ENCODE measurements at regions not wholly inside any gene's neighbourhood (a gene's known extent, or its start where the extent isn't known, plus 50 kb on each side); places are given as distances from the start of the nearest gene placed in this dataset.

GRCh38 chr15:72873379-72874233 is 90.0 kb upstream of the ADPGK start:
- Mint-ChIP-seq H3K9me3 (peaks cover 0 to 4% (median 0%) of the 10 kb centered on the region in 3 donors), H3K4me1 (no peaks in the 10 kb centered on the region), H3K4me3 (no peak overlapping the region), H3K36me3 (no peaks in the 10 kb centered on the region), H3K27me3 (peaks cover 4 to 26% of the 10 kb centered on the region in 2 donors), H3K27ac (no peak overlapping the region)
- Histone ChIP-seq H3K4me1 (ENCODE audit: control insufficient read depth in 1 of 2, extremely low read depth in 1 of 2, insufficient read depth in 2 of 2, low read length in 2 of 2) (no peaks in the 10 kb centered on the region), H3K36me3 (ENCODE audit: control insufficient read depth in 2 of 2, extremely low read depth in 1 of 2, insufficient read depth in 1 of 2, low read length in 1 of 2) (no peaks in the 10 kb centered on the region), H3K9me3 (no peaks in the 10 kb centered on the region), H3K4me3 (ENCODE audit: control insufficient read depth in 1 of 2, extremely low read depth in 1 of 2, low read length in 1 of 2) (no peak overlapping the region), H3K27ac (ENCODE audit: low read length) (no peak overlapping the region), H3K27me3 (replicated peaks in 1 of 2; ENCODE audit: control insufficient read depth in 2 of 2, extremely low read depth in 1 of 2, insufficient read depth in 2 of 2, low read length in 1 of 2) (peaks cover 0 to 12% of the 10 kb centered on the region in 2 experiments)
- ATAC-seq (replicated peaks in 1 of 4), result no peak
- WGBS (ENCODE audit: insufficient coverage), result 76% methylated on average over 3 of the region's 12 CpGs
- no peak for DNase-seq
- ChIA-PET POLR2A (no interaction called here), CTCF (interaction anchor here in 1 of 2 donors (0.6 kb wide), 1 partner anchor 261 kb away, joined by 3 read pairs; no protein-coding TSS in a partner anchor)

GRCh38 chr15:72872066-72872845 is 88.7 kb upstream of the ADPGK start:
- Mint-ChIP-seq H3K4me1 (no peaks in the 10 kb centered on the region), H3K27me3 (peaks cover 4 to 26% of the 10 kb centered on the region in 2 donors), H3K27ac (no peak overlapping the region), H3K4me3 (no peak overlapping the region), H3K9me3 (peaks cover 0 to 4% (median 0%) of the 10 kb centered on the region in 3 donors), H3K36me3 (no peaks in the 10 kb centered on the region)
- Histone ChIP-seq H3K4me1 (ENCODE audit: control insufficient read depth in 1 of 2, extremely low read depth in 1 of 2, insufficient read depth in 2 of 2, low read length in 2 of 2) (no peaks in the 10 kb centered on the region), H3K36me3 (ENCODE audit: control insufficient read depth in 2 of 2, extremely low read depth in 1 of 2, insufficient read depth in 1 of 2, low read length in 1 of 2) (no peaks in the 10 kb centered on the region), H3K9me3 (no peaks in the 10 kb centered on the region), H3K27me3 (replicated peaks in 1 of 2; ENCODE audit: control insufficient read depth in 2 of 2, extremely low read depth in 1 of 2, insufficient read depth in 2 of 2, low read length in 1 of 2) (peaks cover 0 to 12% of the 10 kb centered on the region in 2 experiments), H3K27ac (ENCODE audit: low read length) (no peak overlapping the region), H3K4me3 (ENCODE audit: control insufficient read depth in 1 of 2, extremely low read depth in 1 of 2, low read length in 1 of 2) (no peak overlapping the region)
- no peak for DNase-seq
- 62% methylated on average over 5 of the region's 10 CpGs for WGBS (ENCODE audit: insufficient coverage)
- no peak for ATAC-seq (replicated peaks in 1 of 4)
- CTCF ChIA-PET, result no interaction called here
- POLR2A ChIA-PET, result no interaction called here

- CTCF ChIA-PET, result no interaction called here
- ATAC-seq (replicated peaks in 1 of 4), result no peak
- H3K4me3 Mint-ChIP-seq, result no peak overlapping the region
- no peaks in the 10 kb centered on the region for H3K36me3 ChIP-seq (ENCODE audit: control insufficient read depth in 2 of 2, extremely low read depth in 1 of 2, insufficient read depth in 1 of 2, low read length in 1 of 2)
- 100% methylated on average over 2 of the region's 5 CpGs for WGBS (ENCODE audit: insufficient coverage)
- H3K27ac Mint-ChIP-seq, result no peak overlapping the region
- POLR2A ChIA-PET, result no interaction called here
- no peak overlapping the region for H3K4me3 ChIP-seq (ENCODE audit: control insufficient read depth in 1 of 2, extremely low read depth in 1 of 2, low read length in 1 of 2)
- no peak for DNase-seq
- H3K27me3 ChIP-seq (replicated peaks in 1 of 2; ENCODE audit: control insufficient read depth in 2 of 2, extremely low read depth in 1 of 2, insufficient read depth in 2 of 2, low read length in 1 of 2), result peaks cover 0 to 18% of the 10 kb centered on the region in 2 experiments
- peaks cover 8 to 36% of the 10 kb centered on the region in 2 donors for H3K27me3 Mint-ChIP-seq
- no peaks in the 10 kb centered on the region for H3K4me1 Mint-ChIP-seq
- no peak overlapping the region for H3K27ac ChIP-seq (ENCODE audit: low read length)
- no peaks in the 10 kb centered on the region for H3K9me3 Mint-ChIP-seq
- no peaks in the 10 kb centered on the region for H3K4me1 ChIP-seq (ENCODE audit: control insufficient read depth in 1 of 2, extremely low read depth in 1 of 2, insufficient read depth in 2 of 2, low read length in 2 of 2)
- no peaks in the 10 kb centered on the region for H3K36me3 Mint-ChIP-seq
- H3K9me3 ChIP-seq, result no peaks in the 10 kb centered on the region
Measured at GRCh38 chr15:72866866-72867616, 83.5 kb upstream of the ADPGK start.

- H3K9me3 ChIP-seq, result no peaks in the 10 kb centered on the region
- H3K27me3 ChIP-seq (replicated peaks in 1 of 2; ENCODE audit: control insufficient read depth in 2 of 2, extremely low read depth in 1 of 2, insufficient read depth in 2 of 2, low read length in 1 of 2), result peaks cover 0 to 14% of the 10 kb centered on the region in 2 experiments
- DNase-seq, result no peak
- H3K9me3 Mint-ChIP-seq, result no peaks in the 10 kb centered on the region
- no peak overlapping the region for H3K27ac Mint-ChIP-seq
- H3K27ac ChIP-seq (ENCODE audit: low read length), result no peak overlapping the region
- no peak for ATAC-seq (replicated peaks in 1 of 4)
- peaks cover 4 to 34% of the 10 kb centered on the region in 2 donors for H3K27me3 Mint-ChIP-seq
- no peaks in the 10 kb centered on the region for H3K36me3 Mint-ChIP-seq
- H3K4me3 Mint-ChIP-seq, result no peak overlapping the region
- CTCF ChIA-PET, result no interaction called here
- no peaks in the 10 kb centered on the region for H3K4me1 Mint-ChIP-seq
- H3K36me3 ChIP-seq (ENCODE audit: control insufficient read depth in 2 of 2, extremely low read depth in 1 of 2, insufficient read depth in 1 of 2, low read length in 1 of 2), result no peaks in the 10 kb centered on the region
- no peak overlapping the region for H3K4me3 ChIP-seq (ENCODE audit: control insufficient read depth in 1 of 2, extremely low read depth in 1 of 2, low read length in 1 of 2)
- no peaks in the 10 kb centered on the region for H3K4me1 ChIP-seq (ENCODE audit: control insufficient read depth in 1 of 2, extremely low read depth in 1 of 2, insufficient read depth in 2 of 2, low read length in 2 of 2)
- POLR2A ChIA-PET, result no interaction called here
Measured at GRCh38 chr15:72866182-72866581, 82.6 kb upstream of the ADPGK start.

- no peaks in the 10 kb centered on the region for H3K4me1 ChIP-seq (ENCODE audit: control insufficient read depth in 1 of 2, extremely low read depth in 1 of 2, insufficient read depth in 2 of 2, low read length in 2 of 2)
- H3K27me3 ChIP-seq (replicated peaks in 1 of 2; ENCODE audit: control insufficient read depth in 2 of 2, extremely low read depth in 1 of 2, insufficient read depth in 2 of 2, low read length in 1 of 2), result peaks cover 0 to 17% of the 10 kb centered on the region in 2 experiments
- DNase-seq (no peak), ATAC-seq (replicated peaks in 1 of 4) (no peak)
- no peaks in the 10 kb centered on the region for H3K36me3 ChIP-seq (ENCODE audit: control insufficient read depth in 2 of 2, extremely low read depth in 1 of 2, insufficient read depth in 1 of 2, low read length in 1 of 2)
- H3K4me3 ChIP-seq (ENCODE audit: control insufficient read depth in 1 of 2, extremely low read depth in 1 of 2, low read length in 1 of 2), result no peak overlapping the region
- Mint-ChIP-seq H3K4me3 (no peak overlapping the region), H3K36me3 (no peaks in the 10 kb centered on the region), H3K27me3 (peaks cover 8 to 29% of the 10 kb centered on the region in 2 donors), H3K27ac (no peak overlapping the region), H3K9me3 (no peaks in the 10 kb centered on the region), H3K4me1 (no peaks in the 10 kb centered on the region)
- no peaks in the 10 kb centered on the region for H3K9me3 ChIP-seq
- 93% methylated on average over 4 of the region's 5 CpGs for WGBS (ENCODE audit: insufficient coverage)
- H3K27ac ChIP-seq (ENCODE audit: low read length), result no peak overlapping the region
- CTCF ChIA-PET, result no interaction called here
- POLR2A ChIA-PET, result no interaction called here
Measured at GRCh38 chr15:72865486-72865885, 81.9 kb upstream of the ADPGK start.

- ATAC-seq (replicated peaks in 1 of 4) (no peak), DNase-seq (no peak)
- H3K4me1 ChIP-seq (ENCODE audit: control insufficient read depth in 1 of 2, extremely low read depth in 1 of 2, insufficient read depth in 2 of 2, low read length in 2 of 2), result no peaks in the 10 kb centered on the region
- ChIA-PET POLR2A (no interaction called here), CTCF (no interaction called here)
- Mint-ChIP-seq H3K27me3 (peaks cover 8 to 27% of the 10 kb centered on the region in 2 donors), H3K4me3 (no peak overlapping the region), H3K27ac (no peak overlapping the region), H3K9me3 (no peaks in the 10 kb centered on the region), H3K36me3 (no peaks in the 10 kb centered on the region), H3K4me1 (no peaks in the 10 kb centered on the region)
- no CpG with 5 or more reads among the region's 4 CpGs for WGBS (ENCODE audit: insufficient coverage)
- no peaks in the 10 kb centered on the region for H3K9me3 ChIP-seq
- no peaks in the 10 kb centered on the region for H3K36me3 ChIP-seq (ENCODE audit: control insufficient read depth in 2 of 2, extremely low read depth in 1 of 2, insufficient read depth in 1 of 2, low read length in 1 of 2)
- peaks cover 0 to 19% of the 10 kb centered on the region in 2 experiments for H3K27me3 ChIP-seq (replicated peaks in 1 of 2; ENCODE audit: control insufficient read depth in 2 of 2, extremely low read depth in 1 of 2, insufficient read depth in 2 of 2, low read length in 1 of 2)
- no peak overlapping the region for H3K4me3 ChIP-seq (ENCODE audit: control insufficient read depth in 1 of 2, extremely low read depth in 1 of 2, low read length in 1 of 2)
- H3K27ac ChIP-seq (ENCODE audit: low read length), result no peak overlapping the region
Measured at GRCh38 chr15:72864681-72865080, 81.1 kb upstream of the ADPGK start.
